ENCODE measurements at regions not wholly inside any gene's neighbourhood (a gene's known extent, or its start where the extent isn't known, plus 50 kb on each side); places are given as distances from the start of the nearest gene placed in this dataset.

- no peaks in the 10 kb centered on the region for H3K36me3 ChIP-seq
- H3K9me3 ChIP-seq = no peaks in the 10 kb centered on the region
- no peak overlapping the region for H3K27ac ChIP-seq
- no peak overlapping the region for H3K4me3 ChIP-seq
- TF ChIP-seq CTCF (IDR thresholded peaks at IDR 0.05) (no peak), POLR2A (IDR thresholded peaks at IDR 0.05) (no peak)
- no peaks in the 10 kb centered on the region for H3K4me1 ChIP-seq
- intact Hi-C loops (cut with DNase I; ENCODE audit: low total_unique reads) = no loop called here
- no peak for DNase-seq
- no peaks in the 10 kb centered on the region for H3K27me3 ChIP-seq
Observed at GRCh38 chr16:65323655-65324237, 201.9 kb upstream of the CDH11 start.

GRCh38 chr16:65319621-65320231 is 197.9 kb upstream of the CDH11 start:
- Histone ChIP-seq H3K27me3 (no peaks in the 10 kb centered on the region), H3K4me1 (no peaks in the 10 kb centered on the region), H3K36me3 (no peaks in the 10 kb centered on the region), H3K27ac (no peak overlapping the region), H3K9me3 (no peaks in the 10 kb centered on the region), H3K4me3 (no peak overlapping the region)
- intact Hi-C loops (cut with DNase I; ENCODE audit: low total_unique reads) = no loop called here
- TF ChIP-seq CTCF (IDR thresholded peaks at IDR 0.05) = no peak
- no peak for DNase-seq

GRCh38 chr16:65318590-65319257 is 196.9 kb upstream of the CDH11 start:
- no peaks in the 10 kb centered on the region for H3K27me3 ChIP-seq
- no peaks in the 10 kb centered on the region for H3K9me3 ChIP-seq
- no peak overlapping the region for H3K4me3 ChIP-seq
- TF ChIP-seq CTCF (IDR thresholded peaks at IDR 0.05) = no peak
- TF ChIP-seq POLR2A (IDR thresholded peaks at IDR 0.05) = no peak
- intact Hi-C loops (cut with DNase I; ENCODE audit: low total_unique reads) = no loop called here
- DNase-seq = no peak
- H3K36me3 ChIP-seq = no peaks in the 10 kb centered on the region
- H3K27ac ChIP-seq = no peak overlapping the region
- H3K4me1 ChIP-seq = no peaks in the 10 kb centered on the region

GRCh38 chr16:65318138-65318537 is 196.3 kb upstream of the CDH11 start:
- Histone ChIP-seq H3K4me3 (no peak overlapping the region), H3K9me3 (no peaks in the 10 kb centered on the region), H3K27me3 (no peaks in the 10 kb centered on the region), H3K27ac (no peak overlapping the region), H3K36me3 (no peaks in the 10 kb centered on the region), H3K4me1 (no peaks in the 10 kb centered on the region)
- intact Hi-C loops (cut with DNase I; ENCODE audit: low total_unique reads) = no loop called here
- TF ChIP-seq CTCF (IDR thresholded peaks at IDR 0.05) (no peak), POLR2A (IDR thresholded peaks at IDR 0.05) (no peak)
- no peak for DNase-seq

- Histone ChIP-seq H3K4me3 (no peak overlapping the region), H3K27ac (no peak overlapping the region), H3K9me3 (no peaks in the 10 kb centered on the region), H3K4me1 (no peaks in the 10 kb centered on the region), H3K36me3 (no peaks in the 10 kb centered on the region), H3K27me3 (no peaks in the 10 kb centered on the region)
- TF ChIP-seq CTCF (IDR thresholded peaks at IDR 0.05) = no peak
- TF ChIP-seq POLR2A (IDR thresholded peaks at IDR 0.05) = no peak
- DNase-seq = no peak
- intact Hi-C loops (cut with DNase I; ENCODE audit: low total_unique reads) = no loop called here
Observed at GRCh38 chr16:65316808-65317207, 194.9 kb upstream of the CDH11 start.

All from uterus (tissue), 3 donors.